ENCODE measurements at regions not wholly inside any gene's neighbourhood (a gene's known extent, or its start where the extent isn't known, plus 50 kb on each side); places are given as distances from the start of the nearest gene placed in this dataset.

DNA sequence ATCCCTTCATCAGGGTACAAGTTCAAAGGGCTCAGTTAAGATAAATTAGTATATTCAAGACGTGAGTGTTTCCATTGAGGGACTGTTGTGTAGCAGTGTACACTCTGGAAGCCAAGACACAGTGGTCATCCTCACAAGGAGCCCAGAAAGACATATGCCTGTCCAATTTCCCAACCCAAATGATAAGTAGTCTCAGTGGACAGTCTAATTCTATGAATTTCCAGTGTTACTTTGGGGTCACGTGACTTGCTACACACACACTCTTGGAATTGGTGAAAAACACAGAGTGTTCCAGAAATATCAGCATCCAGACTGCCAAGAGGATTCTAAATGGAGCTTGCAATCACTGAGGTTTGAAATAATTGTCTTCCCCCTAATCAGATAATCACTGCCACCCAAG, 365.1 kb downstream of the WDR11 start:
- Histone ChIP-seq H3K36me3 (replicated peaks) (no peaks in the 10 kb centered on the region), H3K27ac (no peak overlapping the region), H3K4me3 (ENCODE audit: low read depth, low read length) (no peak overlapping the region), H3K27me3 (replicated peaks) (no peaks in the 10 kb centered on the region)
- TF ChIP-seq, protein P1, sequence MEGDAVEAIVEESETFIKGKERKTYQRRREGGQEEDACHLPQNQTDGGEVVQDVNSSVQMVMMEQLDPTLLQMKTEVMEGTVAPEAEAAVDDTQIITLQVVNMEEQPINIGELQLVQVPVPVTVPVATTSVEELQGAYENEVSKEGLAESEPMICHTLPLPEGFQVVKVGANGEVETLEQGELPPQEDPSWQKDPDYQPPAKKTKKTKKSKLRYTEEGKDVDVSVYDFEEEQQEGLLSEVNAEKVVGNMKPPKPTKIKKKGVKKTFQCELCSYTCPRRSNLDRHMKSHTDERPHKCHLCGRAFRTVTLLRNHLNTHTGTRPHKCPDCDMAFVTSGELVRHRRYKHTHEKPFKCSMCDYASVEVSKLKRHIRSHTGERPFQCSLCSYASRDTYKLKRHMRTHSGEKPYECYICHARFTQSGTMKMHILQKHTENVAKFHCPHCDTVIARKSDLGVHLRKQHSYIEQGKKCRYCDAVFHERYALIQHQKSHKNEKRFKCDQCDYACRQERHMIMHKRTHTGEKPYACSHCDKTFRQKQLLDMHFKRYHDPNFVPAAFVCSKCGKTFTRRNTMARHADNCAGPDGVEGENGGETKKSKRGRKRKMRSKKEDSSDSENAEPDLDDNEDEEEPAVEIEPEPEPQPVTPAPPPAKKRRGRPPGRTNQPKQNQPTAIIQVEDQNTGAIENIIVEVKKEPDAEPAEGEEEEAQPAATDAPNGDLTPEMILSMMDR (IDR thresholded peaks at IDR 0.05; ENCODE audit: low read depth, low read length, missing control alignments), result no peak
- DNase-seq, result no peak
- in situ Hi-C loops (cut with HindIII; ENCODE audit: low pct_ligation_motif_present, low sequenced_read_pairs), result no loop called here

GRCh38 chr10:121216721-121217181, 365.6 kb downstream of the WDR11 start:
- in situ Hi-C loops (cut with HindIII; ENCODE audit: low pct_ligation_motif_present, low sequenced_read_pairs), result no loop called here
- TF ChIP-seq, protein P1 (IDR thresholded peaks at IDR 0.05; ENCODE audit: low read depth, low read length, missing control alignments), result no peak
- Histone ChIP-seq H3K36me3 (replicated peaks) (no peaks in the 10 kb centered on the region), H3K4me3 (ENCODE audit: low read depth, low read length) (no peak overlapping the region), H3K27ac (no peak overlapping the region), H3K27me3 (replicated peaks) (no peaks in the 10 kb centered on the region)
- no peak for DNase-seq

DNA sequence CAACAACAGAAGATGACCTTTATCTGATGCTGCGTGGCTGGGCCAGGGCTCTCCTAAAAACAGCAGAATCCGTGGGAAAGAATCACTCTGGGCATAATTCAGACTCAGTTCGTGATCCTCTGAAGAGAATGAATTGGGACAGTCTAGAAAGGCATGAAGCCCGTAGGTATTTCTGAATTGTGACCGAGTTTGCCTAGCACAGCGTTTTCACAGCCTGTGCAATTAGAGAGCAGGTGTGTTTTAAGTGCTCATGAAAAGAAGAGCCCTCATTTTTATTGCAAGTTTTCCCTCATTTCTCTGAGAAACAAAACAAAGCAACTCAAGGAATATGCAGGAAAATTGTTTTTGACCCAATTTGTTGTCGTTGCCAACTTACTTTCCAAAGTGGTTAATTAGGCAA, 366.2 kb downstream of the WDR11 start:
- no peak for DNase-seq
- no peaks in the 10 kb centered on the region for H3K36me3 ChIP-seq (replicated peaks)
- TF ChIP-seq, protein P1 (IDR thresholded peaks at IDR 0.05; ENCODE audit: low read depth, low read length, missing control alignments), result no peak
- no peak overlapping the region for H3K27ac ChIP-seq
- H3K27me3 ChIP-seq (replicated peaks), result no peaks in the 10 kb centered on the region
- H3K4me3 ChIP-seq (ENCODE audit: low read depth, low read length), result no peak overlapping the region
- in situ Hi-C loops (cut with HindIII; ENCODE audit: low pct_ligation_motif_present, low sequenced_read_pairs), result no loop called here

GRCh38 chr10:121221072-121221471, 369.9 kb downstream of the WDR11 start:
- TF ChIP-seq, protein P1 (IDR thresholded peaks at IDR 0.05; ENCODE audit: low read depth, low read length, missing control alignments), result no peak
- H3K27ac ChIP-seq, result no peak overlapping the region
- no peaks in the 10 kb centered on the region for H3K36me3 ChIP-seq (replicated peaks)
- no peaks in the 10 kb centered on the region for H3K27me3 ChIP-seq (replicated peaks)
- no peak for DNase-seq
- in situ Hi-C loops (cut with HindIII; ENCODE audit: low pct_ligation_motif_present, low sequenced_read_pairs), result no loop called here
- H3K4me3 ChIP-seq (ENCODE audit: low read depth, low read length), result no peak overlapping the region

- no peaks in the 10 kb centered on the region for H3K27me3 ChIP-seq (replicated peaks)
- no peak overlapping the region for H3K4me3 ChIP-seq (ENCODE audit: low read depth, low read length)
- in situ Hi-C loops (cut with HindIII; ENCODE audit: low pct_ligation_motif_present, low sequenced_read_pairs), result no loop called here
- TF ChIP-seq, protein P1 (IDR thresholded peaks at IDR 0.05; ENCODE audit: low read depth, low read length, missing control alignments), result no peak
- no peak overlapping the region for H3K27ac ChIP-seq
- no peak for DNase-seq
- H3K36me3 ChIP-seq (replicated peaks), result no peaks in the 10 kb centered on the region
Observed at GRCh38 chr10:121221991-121222390, 370.8 kb downstream of the WDR11 start.

- no peak for DNase-seq
- in situ Hi-C loops (cut with HindIII; ENCODE audit: low pct_ligation_motif_present, low sequenced_read_pairs), result no loop called here
- Histone ChIP-seq H3K27ac (no peak overlapping the region), H3K36me3 (replicated peaks) (no peaks in the 10 kb centered on the region), H3K27me3 (replicated peaks) (no peaks in the 10 kb centered on the region), H3K4me3 (ENCODE audit: low read depth, low read length) (no peak overlapping the region)
- TF ChIP-seq, protein P1 (IDR thresholded peaks at IDR 0.05; ENCODE audit: low read depth, low read length, missing control alignments), result no peak
Observed at GRCh38 chr10:121222842-121223241, 371.7 kb downstream of the WDR11 start.
